CD4-positive, alpha-beta T cell (primary cell): ENCODE measurements at regions not wholly inside any gene's neighbourhood (a gene's known extent, or its start where the extent isn't known, plus 50 kb on each side); places are given as distances from the start of the nearest gene placed in this dataset.

Experiments used
- ATAC-seq: fragments of 200-7000 bp; cut with Tn5 transposase; one replicate; pipeline ENCODE4 v1.10.0; 2022; ENCODE audit warnings: mild to moderate bottlenecking; ENCODE audit not compliant: poor library complexity
- CTCF ChIA-PET: fragments of 350-600 bp; sonication (Branson Sonifier 250); formaldehyde crosslinking; loops from one replicate; lab custom pipeline; 2021; ENCODE audit warnings: antibody characterized with exemption, inconsistent platforms; lab: Charles Lee
- POLR2A ChIA-PET: fragments of 350-600 bp; sonication (Branson Sonifier 250); formaldehyde crosslinking; loops from one replicate; lab custom pipeline; 2021; ENCODE audit warnings: antibody characterized with exemption, inconsistent platforms; lab: Charles Lee
- DNase-seq, 14 experiments: peaks; one replicate each; pipeline ENCODE4 v3.0.0-alpha.2; 2013 to 2020; ENCODE audit warnings: mixed read lengths in 2 of 14
- H3K27ac ChIP-seq, 2 donors: one replicate each; pipeline versions ENCODE4 v1.5.1 to v1.7.0; 2013; ENCODE audit warnings: low read length in 2 of 2, low read depth in 1 of 2, mild to moderate bottlenecking in 1 of 2
- H3K27me3 ChIP-seq, 2 experiments: 1 replicate in 1 of 2; 2 replicates in 1 of 2; pipeline versions ENCODE4 v1.6.1 to v1.7.0; 2013; ENCODE audit warnings: low read length in 2 of 2, control low read depth in 1 of 2, mild to moderate bottlenecking in 1 of 2, moderate library complexity in 1 of 2; ENCODE audit not compliant: insufficient read depth in 2 of 2, control insufficient read depth in 1 of 2
- H3K36me3 ChIP-seq: one replicate; pipeline ENCODE4 v1.6.1; 2013; ENCODE audit warnings: low read length, control low read depth; ENCODE audit not compliant: insufficient read depth
- H3K4me1 ChIP-seq: one replicate; pipeline ENCODE4 v1.6.1; 2013; ENCODE audit warnings: low read length, control low read depth; ENCODE audit not compliant: insufficient read depth
- H3K4me3 ChIP-seq: one replicate; pipeline ENCODE4 v1.5.1; 2013; ENCODE audit warnings: mild to moderate bottlenecking, low read length, moderate library complexity
- H3K9me3 ChIP-seq, 2 experiments: 1 replicate in 1 of 2; 2 replicates in 1 of 2; pipeline versions ENCODE4 v1.6.1 to v1.7.0; 2013; ENCODE audit warnings: low read length in 2 of 2, mild to moderate bottlenecking in 2 of 2, control low read depth in 1 of 2, moderate library complexity in 1 of 2; ENCODE audit not compliant: control insufficient read depth in 1 of 2, insufficient read depth in 1 of 2
- H3K27ac Mint-ChIP-seq: one replicate; pipeline ENCODE4 v1.8.0; 2020; ENCODE audit warnings: mixed read lengths
- H3K27me3 Mint-ChIP-seq: one replicate; pipeline ENCODE4 v1.8.0; 2021; ENCODE audit warnings: mixed read lengths
- H3K36me3 Mint-ChIP-seq: one replicate; pipeline ENCODE4 v1.8.0; 2021; ENCODE audit warnings: low read depth, mixed read lengths
- H3K4me1 Mint-ChIP-seq: one replicate; pipeline ENCODE4 v1.8.0; 2021; ENCODE audit warnings: low read depth, mixed read lengths
- H3K4me3 Mint-ChIP-seq: one replicate; pipeline ENCODE4 v1.8.0; 2020; ENCODE audit warnings: mild to moderate bottlenecking, mixed read lengths
- H3K9me3 Mint-ChIP-seq: one replicate; pipeline ENCODE4 v1.8.0; 2020; ENCODE audit warnings: mixed read lengths
- intact Hi-C, 2 experiments: fragments of 100-400 bp; cut with DNase I in 1 of 2; cut with micrococcal nuclease in 1 of 2; formaldehyde crosslinking; loops; one replicate each; pipeline versions ENCODE4 v1.15.1 to v1.9.0; 2023 to 2025; cut with DNase I, micrococcal nuclease
- TF ChIP-seq, protein P1 (sequence below): fragments of 200-600 bp; IDR thresholded peaks from one replicate; pipeline ENCODE4 v1.8.0; 2022; ENCODE audit warnings: antibody characterized with exemption, mild to moderate bottlenecking

DNA sequence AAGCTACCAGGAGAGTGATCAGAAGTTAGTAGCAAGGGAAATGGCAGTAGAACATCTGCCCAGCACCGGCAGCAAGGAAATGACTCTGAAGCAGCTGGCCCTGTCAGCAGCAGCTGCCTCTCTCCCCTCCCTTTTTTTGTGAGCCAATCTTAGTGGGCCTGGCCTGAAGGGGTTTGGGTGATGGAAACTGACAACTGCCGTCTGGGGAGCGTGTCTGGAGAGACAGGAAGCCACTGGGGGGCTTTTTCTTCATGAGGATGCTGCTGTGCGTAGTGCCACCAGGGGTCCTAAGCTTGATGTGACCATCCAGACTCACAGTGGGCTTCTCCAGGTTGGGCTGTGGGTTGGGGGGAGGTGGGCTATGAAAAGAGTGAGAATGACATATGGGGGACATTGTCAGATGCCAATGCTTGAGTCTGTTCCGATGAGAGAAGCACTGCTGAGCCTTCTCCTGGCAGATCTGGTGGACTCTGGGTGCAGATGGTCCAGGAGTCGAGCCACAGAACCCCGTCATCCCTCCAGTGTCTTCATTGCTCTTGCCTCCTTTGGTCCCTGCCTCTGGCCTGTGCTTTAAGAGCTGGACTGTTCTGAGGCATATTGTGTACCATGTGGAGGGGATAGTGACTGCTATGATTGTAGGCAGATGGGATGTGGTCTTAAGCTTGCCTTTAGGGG is 87.6 kb upstream of the HIF1A start:
- Histone ChIP-seq H3K36me3 (no peaks in the 10 kb centered on the region), H3K9me3 (no peaks in the 10 kb centered on the region), H3K4me3 (no peak overlapping the region), H3K4me1 (no peaks in the 10 kb centered on the region), H3K27me3 (no peaks in the 10 kb centered on the region), H3K27ac (no peak overlapping the region)
- DNase-seq (no peak), ATAC-seq (no peak)
- no peaks in the 10 kb centered on the region for H3K9me3 Mint-ChIP-seq
- H3K27me3 Mint-ChIP-seq = no peaks in the 10 kb centered on the region
- intact Hi-C loops = no loop called here
- POLR2A ChIA-PET = no interaction called here
- CTCF ChIA-PET = no interaction called here
- H3K36me3 Mint-ChIP-seq = no peaks in the 10 kb centered on the region
- no peaks in the 10 kb centered on the region for H3K4me1 Mint-ChIP-seq
- TF ChIP-seq, protein P1, sequence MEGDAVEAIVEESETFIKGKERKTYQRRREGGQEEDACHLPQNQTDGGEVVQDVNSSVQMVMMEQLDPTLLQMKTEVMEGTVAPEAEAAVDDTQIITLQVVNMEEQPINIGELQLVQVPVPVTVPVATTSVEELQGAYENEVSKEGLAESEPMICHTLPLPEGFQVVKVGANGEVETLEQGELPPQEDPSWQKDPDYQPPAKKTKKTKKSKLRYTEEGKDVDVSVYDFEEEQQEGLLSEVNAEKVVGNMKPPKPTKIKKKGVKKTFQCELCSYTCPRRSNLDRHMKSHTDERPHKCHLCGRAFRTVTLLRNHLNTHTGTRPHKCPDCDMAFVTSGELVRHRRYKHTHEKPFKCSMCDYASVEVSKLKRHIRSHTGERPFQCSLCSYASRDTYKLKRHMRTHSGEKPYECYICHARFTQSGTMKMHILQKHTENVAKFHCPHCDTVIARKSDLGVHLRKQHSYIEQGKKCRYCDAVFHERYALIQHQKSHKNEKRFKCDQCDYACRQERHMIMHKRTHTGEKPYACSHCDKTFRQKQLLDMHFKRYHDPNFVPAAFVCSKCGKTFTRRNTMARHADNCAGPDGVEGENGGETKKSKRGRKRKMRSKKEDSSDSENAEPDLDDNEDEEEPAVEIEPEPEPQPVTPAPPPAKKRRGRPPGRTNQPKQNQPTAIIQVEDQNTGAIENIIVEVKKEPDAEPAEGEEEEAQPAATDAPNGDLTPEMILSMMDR = no peak
- H3K4me3 Mint-ChIP-seq = no peak overlapping the region
- H3K27ac Mint-ChIP-seq = no peak overlapping the region

DNA sequence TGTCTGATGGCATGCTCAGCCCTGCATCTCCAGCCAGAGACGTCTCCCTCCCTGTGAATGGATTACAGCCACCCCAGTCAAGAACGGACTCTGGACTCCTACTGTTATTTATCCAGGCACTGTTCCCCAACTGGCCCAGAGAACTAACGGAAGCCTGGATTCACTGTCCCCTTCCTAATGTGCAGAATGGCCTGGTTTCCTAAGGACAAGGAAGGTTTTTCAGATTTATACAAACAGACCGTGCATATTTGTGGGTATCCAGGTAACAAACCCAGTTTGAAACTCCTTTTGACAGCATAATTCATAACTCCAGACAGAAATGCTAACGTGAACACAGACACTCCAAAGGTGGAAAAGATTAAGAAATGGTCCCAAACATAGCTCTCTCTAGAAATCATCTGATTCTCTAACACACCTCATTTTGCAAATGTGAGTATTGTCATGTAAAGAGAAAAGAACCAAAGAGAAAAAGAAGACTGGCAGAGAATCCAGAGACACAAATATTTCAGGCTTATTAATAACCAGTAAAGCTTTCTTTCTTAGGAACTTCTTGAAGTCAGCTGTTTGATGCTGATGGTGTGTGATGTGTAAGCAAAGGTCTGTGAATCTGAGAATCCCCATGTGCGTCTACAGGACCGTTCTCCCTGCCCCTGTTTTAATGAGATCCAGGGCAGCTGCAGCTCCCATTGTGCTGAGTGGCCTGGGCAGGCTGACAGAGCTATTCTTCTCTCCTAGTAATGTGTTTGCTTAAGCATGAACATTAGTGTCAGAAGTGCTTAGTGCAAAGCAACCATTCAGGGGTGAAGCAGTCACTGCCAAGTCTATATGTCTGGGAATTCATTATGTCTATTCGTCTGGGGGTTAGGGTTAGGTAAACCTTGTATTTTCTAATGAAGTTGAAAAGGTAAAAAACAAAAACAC is 86.8 kb upstream of the HIF1A start:
- Histone ChIP-seq H3K4me3 (no peak overlapping the region), H3K36me3 (no peaks in the 10 kb centered on the region), H3K4me1 (no peaks in the 10 kb centered on the region), H3K27me3 (no peaks in the 10 kb centered on the region), H3K9me3 (no peaks in the 10 kb centered on the region), H3K27ac (no peak overlapping the region)
- Mint-ChIP-seq H3K4me1 (no peaks in the 10 kb centered on the region), H3K27ac (no peak overlapping the region), H3K27me3 (no peaks in the 10 kb centered on the region), H3K9me3 (no peaks in the 10 kb centered on the region), H3K36me3 (no peaks in the 10 kb centered on the region), H3K4me3 (no peak overlapping the region)
- ATAC-seq (no peak), DNase-seq (no peak)
- POLR2A ChIA-PET = interaction anchor here (0.5 kb wide), 1 partner anchor 126 kb away, joined by 4 read pairs; no protein-coding TSS in a partner anchor
- intact Hi-C loops = no loop called here
- TF ChIP-seq, protein P1 = no peak
- CTCF ChIA-PET = interaction anchor here (0.6 kb wide), 1 partner anchor 117 kb away, joined by 3 read pairs; no protein-coding TSS in a partner anchor

DNA sequence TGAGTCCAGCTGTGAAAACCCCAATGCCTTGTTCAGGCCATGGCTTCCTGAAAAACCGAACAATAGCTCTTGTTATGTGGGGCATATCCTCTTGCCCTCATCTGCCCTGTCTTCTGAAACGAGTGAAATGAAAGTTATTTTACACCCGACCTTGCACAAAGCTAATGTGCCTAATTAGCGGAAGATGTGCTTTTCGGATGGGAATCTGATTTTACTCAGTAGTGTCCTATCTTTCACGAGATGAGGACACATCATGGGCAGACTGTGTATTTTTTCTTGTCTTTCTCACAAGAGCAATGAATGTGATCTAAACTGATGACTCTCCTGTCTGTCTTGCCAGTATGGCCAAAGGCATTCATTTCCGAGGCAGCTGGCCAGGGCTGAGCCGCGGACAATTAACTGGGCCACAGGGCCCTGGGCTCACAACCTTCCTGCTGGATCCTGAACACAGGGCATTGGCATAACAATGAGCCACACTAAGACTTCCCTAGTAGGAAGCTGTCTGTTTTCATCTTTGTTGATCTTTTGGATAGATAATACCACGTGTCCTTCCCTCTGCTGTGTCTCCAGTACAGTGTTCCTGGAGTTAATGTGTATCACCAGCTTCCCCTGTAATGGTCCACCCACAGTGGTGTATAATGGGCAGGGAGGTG is 86.0 kb upstream of the HIF1A start:
- POLR2A ChIA-PET = interaction anchor here (0.5 kb wide), 1 partner anchor 125 kb away, joined by 4 read pairs; no protein-coding TSS in a partner anchor

More for the DNA sequence above, 86.0 kb upstream of the HIF1A start:
- no peaks in the 10 kb centered on the region for H3K27me3 Mint-ChIP-seq
- CTCF ChIA-PET = interaction anchor here (0.6 kb wide), 1 partner anchor 117 kb away, joined by 3 read pairs; no protein-coding TSS in a partner anchor
- Histone ChIP-seq H3K9me3 (no peaks in the 10 kb centered on the region), H3K36me3 (no peaks in the 10 kb centered on the region), H3K27me3 (no peaks in the 10 kb centered on the region), H3K27ac (no peak overlapping the region), H3K4me1 (no peaks in the 10 kb centered on the region), H3K4me3 (no peak overlapping the region)
- H3K4me3 Mint-ChIP-seq = no peak overlapping the region
- TF ChIP-seq, protein P1 = no peak
- H3K4me1 Mint-ChIP-seq = no peaks in the 10 kb centered on the region
- H3K36me3 Mint-ChIP-seq = no peaks in the 10 kb centered on the region
- H3K9me3 Mint-ChIP-seq = no peaks in the 10 kb centered on the region
- no peak overlapping the region for H3K27ac Mint-ChIP-seq
- DNase-seq = no peak
- intact Hi-C loops = no loop called here
- no peak for ATAC-seq
